Astrocyte (in vitro differentiated cells and primary cell): ENCODE measurements at regions not wholly inside any gene's neighbourhood (a gene's known extent, or its start where the extent isn't known, plus 50 kb on each side); places are given as distances from the start of the nearest gene placed in this dataset.
"Not testable (repeated sequence)": the region's sequence is repeated elsewhere in the genome, so short reads cannot be mapped to it uniquely, and the experiment has no call there.

ENCODE experiments used
- DNase-seq: peaks from one replicate; pipeline ENCODE4 v3.0.0-alpha.2; 2010; ENCODE audit warnings: low read depth
- FAIRE-seq: peaks from 2 replicates; lab custom pipeline; 2011; peaks lifted over from hg19 to GRCh38; lab: Jason Lieb, UNC
- H2AFZ ChIP-seq: 2 replicates; pipeline ENCODE4 v1.6.0; 2012; ENCODE audit warnings: low read depth, low read length, inconsistent platforms
- H3K27ac ChIP-seq: 2 replicates; pipeline ENCODE4 v1.5.1; 2011; ENCODE audit warnings: low read depth, low read length, inconsistent platforms
- H3K27me3 ChIP-seq: 2 replicates; pipeline ENCODE4 v1.6.0; 2011; ENCODE audit warnings: low read length, inconsistent platforms; ENCODE audit not compliant: insufficient read depth
- H3K36me3 ChIP-seq: 2 replicates; pipeline ENCODE4 v1.5.1; 2011; ENCODE audit warnings: low read length, inconsistent platforms; ENCODE audit not compliant: insufficient read depth
- H3K4me1 ChIP-seq: 2 replicates; pipeline ENCODE4 v1.5.1; 2011; ENCODE audit warnings: low read length, inconsistent platforms; ENCODE audit not compliant: insufficient read depth
- H3K4me2 ChIP-seq: 2 replicates; pipeline ENCODE4 v1.6.0; 2012; ENCODE audit warnings: low read length, inconsistent platforms
- H3K4me3 ChIP-seq: 2 replicates; pipeline ENCODE4 v1.5.1; 2011; ENCODE audit warnings: low read depth, mild to moderate bottlenecking, low read length, inconsistent platforms; ENCODE audit not compliant: insufficient read depth
- H3K79me2 ChIP-seq: 2 replicates; pipeline ENCODE4 v1.6.0; 2012; ENCODE audit warnings: mild to moderate bottlenecking, low read length, inconsistent platforms; ENCODE audit not compliant: insufficient read depth
- H3K9ac ChIP-seq: 2 replicates; pipeline ENCODE4 v1.6.0; 2012; ENCODE audit warnings: mild to moderate bottlenecking, low read length, inconsistent platforms
- H3K9me3 ChIP-seq: 2 replicates; pipeline ENCODE4 v1.5.1; 2012; ENCODE audit warnings: low read depth, mild to moderate bottlenecking, low read length, inconsistent platforms; ENCODE audit not compliant: insufficient read depth
- H4K20me1 ChIP-seq: 2 replicates; pipeline ENCODE4 v1.6.0; 2012; ENCODE audit warnings: low read length, inconsistent platforms; ENCODE audit not compliant: insufficient read depth
- H3K27ac Mint-ChIP-seq: one replicate; pipeline ENCODE4 v1.8.0; 2021; ENCODE audit warnings: mild to moderate bottlenecking, mixed read lengths; ENCODE audit not compliant: unreplicated experiment
- H3K27me3 Mint-ChIP-seq: one replicate; pipeline ENCODE4 v1.8.0; 2021; ENCODE audit warnings: low read depth, mixed read lengths; ENCODE audit not compliant: unreplicated experiment
- H3K36me3 Mint-ChIP-seq: one replicate; pipeline ENCODE4 v1.8.0; 2021; ENCODE audit warnings: low read depth, mixed read lengths; ENCODE audit not compliant: unreplicated experiment
- H3K4me1 Mint-ChIP-seq: one replicate; pipeline ENCODE4 v1.8.0; 2021; ENCODE audit warnings: low read depth, mixed read lengths; ENCODE audit not compliant: unreplicated experiment
- H3K4me3 Mint-ChIP-seq: one replicate; pipeline ENCODE4 v1.8.0; 2021; ENCODE audit warnings: mild to moderate bottlenecking, moderate library complexity, mixed read lengths; ENCODE audit not compliant: unreplicated experiment
- H3K9me3 Mint-ChIP-seq: one replicate; pipeline ENCODE4 v1.8.0; 2021; ENCODE audit warnings: mild to moderate bottlenecking, mixed read lengths; ENCODE audit not compliant: unreplicated experiment
- CTCF ChIP-seq: IDR thresholded peaks from 2 replicates; pipeline ENCODE4 v1.5.1; 2011; ENCODE audit warnings: low read depth, mild to moderate bottlenecking, inconsistent platforms, low read length, moderate library complexity; ENCODE audit not compliant: insufficient read depth
- EZH2 ChIP-seq: IDR thresholded peaks from 2 replicates; pipeline ENCODE4 v1.6.1; 2012; ENCODE audit warnings: mild to moderate bottlenecking, low read length, inconsistent platforms; ENCODE audit not compliant: insufficient read depth

GRCh38 chr2:18046558-18047212 lies 168.2 kb downstream of the KCNS3 start:
- no peak overlapping the region for H3K9ac ChIP-seq
- H3K4me1 ChIP-seq = peaks cover 4% of the 10 kb centered on the region
- Mint-ChIP-seq H3K9me3 (no peaks in the 10 kb centered on the region), H3K4me1 (no peaks in the 10 kb centered on the region), H3K4me3 (no peak overlapping the region), H3K36me3 (no peaks in the 10 kb centered on the region), H3K27ac (no peak overlapping the region), H3K27me3 (peaks cover 3% of the 10 kb centered on the region)
- no peak overlapping the region for H3K4me2 ChIP-seq
- H4K20me1 ChIP-seq = no peaks in the 10 kb centered on the region
- no peaks in the 10 kb centered on the region for H3K9me3 ChIP-seq
- no peak overlapping the region for H2AFZ ChIP-seq
- H3K4me3 ChIP-seq = no peak overlapping the region
- H3K27me3 ChIP-seq = no peaks in the 10 kb centered on the region
- no peak for TF ChIP-seq EZH2
- no peak for TF ChIP-seq CTCF
- no peaks in the 10 kb centered on the region for H3K36me3 ChIP-seq
- DNase-seq = peak; percentile 87
- H3K27ac ChIP-seq = no peak overlapping the region
- no peak for FAIRE-seq
- no peaks in the 10 kb centered on the region for H3K79me2 ChIP-seq

GRCh38 chr2:18046017-18046416 lies 167.6 kb downstream of the KCNS3 start:
- DNase-seq (no peak), FAIRE-seq (no peak)
- H3K27me3 ChIP-seq = no peaks in the 10 kb centered on the region
- H3K27me3 Mint-ChIP-seq = peaks cover 2% of the 10 kb centered on the region
- no peak overlapping the region for H3K9ac ChIP-seq
- H3K4me3 ChIP-seq = no peak overlapping the region
- no peaks in the 10 kb centered on the region for H3K79me2 ChIP-seq
- no peak overlapping the region for H3K27ac Mint-ChIP-seq
- no peak overlapping the region for H2AFZ ChIP-seq
- peaks cover 4% of the 10 kb centered on the region for H3K4me1 ChIP-seq
- H4K20me1 ChIP-seq = no peaks in the 10 kb centered on the region
- H3K36me3 ChIP-seq = no peaks in the 10 kb centered on the region
- no peak for TF ChIP-seq EZH2
- TF ChIP-seq CTCF = no peak
- H3K4me1 Mint-ChIP-seq = no peaks in the 10 kb centered on the region
- no peak overlapping the region for H3K4me3 Mint-ChIP-seq
- no peaks in the 10 kb centered on the region for H3K9me3 ChIP-seq
- H3K4me2 ChIP-seq = no peak overlapping the region
- no peak overlapping the region for H3K27ac ChIP-seq
- H3K36me3 Mint-ChIP-seq = no peaks in the 10 kb centered on the region
- H3K9me3 Mint-ChIP-seq = no peaks in the 10 kb centered on the region

GRCh38 chr2:18045230-18045629 lies 166.8 kb downstream of the KCNS3 start:
- Histone ChIP-seq H3K9ac (no peak overlapping the region), H3K36me3 (no peaks in the 10 kb centered on the region), H3K79me2 (no peaks in the 10 kb centered on the region), H3K27me3 (no peaks in the 10 kb centered on the region), H3K4me3 (no peak overlapping the region), H2AFZ (no peak overlapping the region), H3K4me1 (peaks cover 4% of the 10 kb centered on the region), H3K27ac (no peak overlapping the region), H4K20me1 (no peaks in the 10 kb centered on the region), H3K9me3 (no peaks in the 10 kb centered on the region), H3K4me2 (no peak overlapping the region)
- Mint-ChIP-seq H3K36me3 (no peaks in the 10 kb centered on the region), H3K9me3 (no peaks in the 10 kb centered on the region), H3K27me3 (peaks cover 2% of the 10 kb centered on the region), H3K4me3 (no peak overlapping the region), H3K27ac (no peak overlapping the region), H3K4me1 (no peaks in the 10 kb centered on the region)
- DNase-seq (no peak), FAIRE-seq (no peak)
- TF ChIP-seq EZH2 (no peak), CTCF (no peak)

- not testable (repeated sequence) for H4K20me1 ChIP-seq, DNase-seq, H3K9ac ChIP-seq, H3K27ac ChIP-seq, H3K79me2 ChIP-seq, FAIRE-seq, H3K4me3 ChIP-seq, H3K27me3 ChIP-seq, H3K27ac Mint-ChIP-seq, H3K36me3 ChIP-seq, H3K4me2 ChIP-seq, H3K4me1 Mint-ChIP-seq, H3K9me3 ChIP-seq, H3K4me3 Mint-ChIP-seq, H3K36me3 Mint-ChIP-seq, H3K27me3 Mint-ChIP-seq, H2AFZ ChIP-seq, H3K4me1 ChIP-seq
- peaks cover 11% of the 10 kb centered on the region for H3K9me3 Mint-ChIP-seq
These were observed 138.9 kb downstream of the KCNS3 start for GRCh38 chr2:18017381-18017780.
